Thoracic aorta (tissue), 2 donors: ENCODE measurements at regions not wholly inside any gene's neighbourhood (a gene's known extent, or its start where the extent isn't known, plus 50 kb on each side); places are given as distances from the start of the nearest gene placed in this dataset.

ENCODE experiments used
- ATAC-seq: fragments of 150-250 bp; one replicate; pipeline ENCODE4 v1.8.0; 2017; ENCODE audit warnings: low read depth; ENCODE audit not compliant: insufficient number of reproducible peaks, low FRiP score
- DNase-seq: peaks from one replicate; pipeline ENCODE4 v3.0.0-alpha.2; 2020; ENCODE audit warnings: low spot score
- H3K27ac ChIP-seq, 2 donors: fragments of 200-600 bp; sonication (generic); 1 replicate in 1 of 2; 2 replicates in 1 of 2; pipeline ENCODE4 v1.5.1; 2016; ENCODE audit warnings: mild to moderate bottlenecking in 2 of 2, moderate library complexity in 2 of 2
- H3K27me3 ChIP-seq: fragments of 200-600 bp; sonication (generic); replicated peaks from 2 replicates; pipeline ENCODE4 v1.6.0; 2016; ENCODE audit warnings: mild to moderate bottlenecking; ENCODE audit not compliant: insufficient read depth
- H3K36me3 ChIP-seq: fragments of 200-600 bp; sonication (generic); one replicate; pipeline ENCODE4 v1.5.1; 2016
- H3K4me1 ChIP-seq, 2 donors: fragments of 200-600 bp; sonication (generic); 1 replicate in 1 of 2; 2 replicates in 1 of 2; pipeline versions ENCODE4 v1.5.1 to v1.6.0; 2016; ENCODE audit warnings: low read depth in 2 of 2, mild to moderate bottlenecking in 1 of 2; ENCODE audit not compliant: control insufficient read depth in 1 of 2
- H3K4me3 ChIP-seq: fragments of 200-600 bp; sonication (generic); 2 replicates; pipeline ENCODE4 v1.5.1; 2016; ENCODE audit warnings: mild to moderate bottlenecking
- H3K9me3 ChIP-seq: fragments of 200-600 bp; sonication (generic); 2 replicates; pipeline ENCODE4 v1.5.1; 2016
- CTCF ChIP-seq: fragments of 200-600 bp; sonication (generic); IDR thresholded peaks from one replicate; pipeline ENCODE4 v1.5.1; 2019; ENCODE audit warnings: antibody characterized with exemption

GRCh38 chr2:146918280-146918679 lies 926.5 kb upstream of the ACVR2A start:
- no peak overlapping the region for H3K27ac ChIP-seq
- no peaks in the 10 kb centered on the region for H3K4me1 ChIP-seq
- H3K27me3 ChIP-seq = no peaks in the 10 kb centered on the region
- TF ChIP-seq CTCF = no peak
- no peak for DNase-seq
- no peaks in the 10 kb centered on the region for H3K9me3 ChIP-seq
- no peak for ATAC-seq
- H3K36me3 ChIP-seq = no peaks in the 10 kb centered on the region
- H3K4me3 ChIP-seq = no peak overlapping the region

- DNase-seq = no peak
- H3K4me1 ChIP-seq = no peaks in the 10 kb centered on the region
- H3K36me3 ChIP-seq = no peaks in the 10 kb centered on the region
- H3K4me3 ChIP-seq = no peak overlapping the region
- H3K27me3 ChIP-seq = no peaks in the 10 kb centered on the region
- no peak for ATAC-seq
- H3K9me3 ChIP-seq = no peaks in the 10 kb centered on the region
- TF ChIP-seq CTCF = no peak
- no peak overlapping the region for H3K27ac ChIP-seq
These were observed 927.3 kb upstream of the ACVR2A start for GRCh38 chr2:146917431-146918042.

- H3K27ac ChIP-seq = no peak overlapping the region
- no peak for ATAC-seq
- no peak for DNase-seq
- no peak for TF ChIP-seq CTCF
- H3K4me1 ChIP-seq = no peaks in the 10 kb centered on the region
- H3K27me3 ChIP-seq = no peaks in the 10 kb centered on the region
- H3K36me3 ChIP-seq = no peaks in the 10 kb centered on the region
- no peak overlapping the region for H3K4me3 ChIP-seq
- H3K9me3 ChIP-seq = no peaks in the 10 kb centered on the region
These were observed 927.9 kb upstream of the ACVR2A start for GRCh38 chr2:146916914-146917313.

GRCh38 chr2:146913476-146913875 lies 931.4 kb upstream of the ACVR2A start:
- ATAC-seq = no peak
- no peak for TF ChIP-seq CTCF

GRCh38 chr2:146912536-146912935 lies 932.3 kb upstream of the ACVR2A start:
- DNase-seq (no peak), ATAC-seq (no peak)
- Histone ChIP-seq H3K4me3 (no peak overlapping the region), H3K36me3 (no peaks in the 10 kb centered on the region), H3K27me3 (no peaks in the 10 kb centered on the region), H3K9me3 (no peaks in the 10 kb centered on the region), H3K4me1 (no peaks in the 10 kb centered on the region), H3K27ac (no peak overlapping the region)
- TF ChIP-seq CTCF = no peak

More at GRCh38 chr2:146913476-146913875, 931.4 kb upstream of the ACVR2A start:
- H3K36me3 ChIP-seq = no peaks in the 10 kb centered on the region
- H3K27me3 ChIP-seq = no peaks in the 10 kb centered on the region
- H3K4me3 ChIP-seq = no peak overlapping the region
- DNase-seq = no peak
- H3K4me1 ChIP-seq = no peaks in the 10 kb centered on the region
- no peak overlapping the region for H3K27ac ChIP-seq
- H3K9me3 ChIP-seq = no peaks in the 10 kb centered on the region
